ENCODE measurements at regions not wholly inside any gene's neighbourhood (a gene's known extent, or its start where the extent isn't known, plus 50 kb on each side); places are given as distances from the start of the nearest gene placed in this dataset.

DNA sequence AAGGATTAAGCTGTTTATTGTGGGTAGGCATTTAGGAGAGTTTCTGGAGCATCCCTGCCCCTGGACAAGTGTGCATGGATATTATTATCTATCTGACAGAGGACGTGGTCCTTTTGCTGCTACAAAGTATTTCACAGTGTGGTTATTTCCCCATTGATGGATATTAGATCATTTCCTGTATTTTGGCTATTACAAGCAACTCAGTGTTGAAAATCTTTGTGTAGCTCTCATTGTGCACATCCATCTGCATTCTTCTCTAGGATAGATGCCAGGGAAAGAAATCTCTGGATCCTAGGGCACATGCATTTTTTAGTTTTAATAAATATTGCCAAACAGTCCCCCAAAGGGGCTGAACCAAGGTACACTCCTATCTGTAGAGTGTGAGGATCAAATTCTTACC, 154.3 kb upstream of the SRRM4 start:
- no peak overlapping the region for H3K27ac Mint-ChIP-seq (ENCODE audit: unreplicated experiment)
- no peak overlapping the region for H3K4me3 Mint-ChIP-seq (ENCODE audit: unreplicated experiment)
- peaks cover under 1% of the 10 kb centered on the region for H3K4me1 Mint-ChIP-seq (ENCODE audit: unreplicated experiment)
- DNase-seq (ENCODE audit: low spot score): no peak
- H3K9me3 Mint-ChIP-seq (ENCODE audit: unreplicated experiment): no peaks in the 10 kb centered on the region
- TF ChIP-seq CTCF (IDR thresholded peaks at IDR 0.05; ENCODE audit: unreplicated experiment): no peak
- no peaks in the 10 kb centered on the region for H3K27me3 Mint-ChIP-seq (ENCODE audit: unreplicated experiment)
- no peaks in the 10 kb centered on the region for H3K36me3 Mint-ChIP-seq (ENCODE audit: low read depth, unreplicated experiment)

- Mint-ChIP-seq H3K27ac (ENCODE audit: unreplicated experiment) (no peak overlapping the region), H3K9me3 (ENCODE audit: unreplicated experiment) (no peaks in the 10 kb centered on the region), H3K4me3 (ENCODE audit: unreplicated experiment) (no peak overlapping the region), H3K36me3 (ENCODE audit: low read depth, unreplicated experiment) (no peaks in the 10 kb centered on the region), H3K27me3 (ENCODE audit: unreplicated experiment) (no peaks in the 10 kb centered on the region), H3K4me1 (ENCODE audit: unreplicated experiment) (peaks cover 4% of the 10 kb centered on the region)
- no peak for DNase-seq (ENCODE audit: low spot score)
- TF ChIP-seq CTCF (IDR thresholded peaks at IDR 0.05; ENCODE audit: unreplicated experiment): no peak
These were observed 153.7 kb upstream of the SRRM4 start for GRCh38 chr12:118827606-118828005.

GRCh38 chr12:118830296-118830695, 151.0 kb upstream of the SRRM4 start:
- no peak overlapping the region for H3K4me3 Mint-ChIP-seq (ENCODE audit: unreplicated experiment)
- H3K27me3 Mint-ChIP-seq (ENCODE audit: unreplicated experiment): peaks cover 1% of the 10 kb centered on the region
- no peak for TF ChIP-seq CTCF (IDR thresholded peaks at IDR 0.05; ENCODE audit: unreplicated experiment)
- peaks cover 6% of the 10 kb centered on the region for H3K9me3 Mint-ChIP-seq (ENCODE audit: unreplicated experiment)
- peaks cover 4% of the 10 kb centered on the region for H3K4me1 Mint-ChIP-seq (ENCODE audit: unreplicated experiment)
- H3K27ac Mint-ChIP-seq (ENCODE audit: unreplicated experiment): no peak overlapping the region
- no peaks in the 10 kb centered on the region for H3K36me3 Mint-ChIP-seq (ENCODE audit: low read depth, unreplicated experiment)
- DNase-seq (ENCODE audit: low spot score): no peak

DNA sequence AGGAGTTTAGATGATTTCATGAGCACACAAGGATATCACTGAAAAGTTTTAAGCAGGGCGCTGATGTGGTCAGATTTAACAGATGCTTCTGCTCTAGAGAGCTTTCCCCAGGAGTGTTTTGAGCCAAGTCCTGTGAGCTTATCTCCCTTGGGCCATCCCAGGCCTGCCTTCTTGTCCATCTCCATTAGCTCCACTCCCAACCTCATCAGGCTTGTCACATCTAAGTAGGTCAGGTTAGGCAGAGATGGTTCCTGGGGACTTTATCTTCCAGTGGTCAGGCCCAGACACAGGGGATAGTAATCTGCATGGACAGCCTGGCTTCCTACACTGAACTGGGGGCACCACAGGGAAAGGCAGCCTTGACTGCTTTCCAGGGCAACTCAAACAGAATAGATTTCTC, 145.4 kb upstream of the SRRM4 start:
- Mint-ChIP-seq H3K27ac (ENCODE audit: unreplicated experiment) (no peak overlapping the region), H3K9me3 (ENCODE audit: unreplicated experiment) (peaks cover 6% of the 10 kb centered on the region), H3K4me3 (ENCODE audit: unreplicated experiment) (no peak overlapping the region), H3K36me3 (ENCODE audit: low read depth, unreplicated experiment) (no peaks in the 10 kb centered on the region), H3K27me3 (ENCODE audit: unreplicated experiment) (peaks cover 1% of the 10 kb centered on the region), H3K4me1 (ENCODE audit: unreplicated experiment) (peaks cover 6% of the 10 kb centered on the region)
- DNase-seq (ENCODE audit: low spot score): no peak
- TF ChIP-seq CTCF (IDR thresholded peaks at IDR 0.05; ENCODE audit: unreplicated experiment): no peak

DNA sequence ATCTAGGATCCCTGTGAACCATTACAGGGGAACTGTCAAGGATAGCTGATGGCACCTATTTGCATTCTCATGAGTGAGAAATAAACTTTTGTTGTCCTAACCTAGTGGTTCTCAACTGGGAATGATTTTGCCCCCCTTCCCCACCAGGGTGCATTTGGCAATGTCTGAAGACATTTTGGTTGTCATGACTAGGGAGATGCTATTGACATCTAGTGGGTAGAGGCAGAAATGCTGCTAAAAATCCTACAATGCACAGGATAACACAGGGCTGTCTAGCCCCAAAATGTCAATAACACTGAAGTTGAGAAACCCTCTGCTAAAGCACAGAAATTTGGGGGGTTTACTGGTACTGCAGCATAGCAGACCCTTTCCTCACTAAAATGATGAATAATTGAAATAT, 140.9 kb upstream of the SRRM4 start:
- H3K4me1 Mint-ChIP-seq (ENCODE audit: unreplicated experiment): peaks cover 11% of the 10 kb centered on the region
- no peak for DNase-seq (ENCODE audit: low spot score)

More for the DNA sequence above, 140.9 kb upstream of the SRRM4 start:
- Mint-ChIP-seq H3K9me3 (ENCODE audit: unreplicated experiment) (no peaks in the 10 kb centered on the region), H3K27ac (ENCODE audit: unreplicated experiment) (no peak overlapping the region), H3K27me3 (ENCODE audit: unreplicated experiment) (peaks cover 2% of the 10 kb centered on the region), H3K4me3 (ENCODE audit: unreplicated experiment) (no peak overlapping the region), H3K36me3 (ENCODE audit: low read depth, unreplicated experiment) (no peaks in the 10 kb centered on the region)
- no peak for TF ChIP-seq CTCF (IDR thresholded peaks at IDR 0.05; ENCODE audit: unreplicated experiment)

All from endothelial cell (in vitro differentiated cells).